ENCODE measurements at regions not wholly inside any gene's neighbourhood (a gene's known extent, or its start where the extent isn't known, plus 50 kb on each side); places are given as distances from the start of the nearest gene placed in this dataset.

DNA sequence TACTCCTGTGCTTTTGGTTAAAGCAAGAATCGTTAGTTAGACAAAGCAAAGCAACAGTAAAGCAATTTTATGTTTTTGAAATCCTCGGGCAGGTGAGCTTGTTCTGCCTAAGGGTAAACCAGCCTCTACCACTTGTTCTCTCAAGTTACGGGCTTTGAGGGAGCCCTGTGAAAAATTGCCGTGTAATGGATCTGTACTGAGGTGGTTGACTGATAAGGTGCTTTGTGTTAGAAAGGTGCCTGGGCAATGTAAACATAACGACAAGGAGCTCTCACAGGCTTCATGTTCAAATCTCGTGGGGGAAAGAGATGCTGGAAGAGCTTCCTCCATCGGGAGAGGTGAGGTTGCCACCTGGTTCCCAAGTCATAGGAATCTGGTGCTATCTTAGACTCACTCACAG is 111.8 kb downstream of the TRAPPC11 start:
- peaks cover 9% of the 10 kb centered on the region for H3K27me3 Mint-ChIP-seq (ENCODE audit: low read depth, unreplicated experiment)
- Histone ChIP-seq H3K9ac (ENCODE audit: low read length) (no peak overlapping the region), H3K4me1 (ENCODE audit: insufficient read depth, low read length) (no peaks in the 10 kb centered on the region), H3K4me2 (ENCODE audit: low read length) (no peak overlapping the region), H3K36me3 (ENCODE audit: insufficient read depth, low read length) (no peaks in the 10 kb centered on the region), H3K79me2 (ENCODE audit: insufficient read depth, low read length) (no peaks in the 10 kb centered on the region), H3K4me3 (ENCODE audit: insufficient read depth, low read depth, low read length) (no peak overlapping the region), H2AFZ (ENCODE audit: low read depth, low read length) (no peak overlapping the region), H3K27me3 (ENCODE audit: insufficient read depth, low read length) (no peaks in the 10 kb centered on the region), H3K9me3 (ENCODE audit: insufficient read depth, low read depth, low read length) (no peaks in the 10 kb centered on the region), H3K27ac (ENCODE audit: low read depth, low read length) (no peak overlapping the region), H4K20me1 (ENCODE audit: insufficient read depth, low read length) (no peaks in the 10 kb centered on the region)
- DNase-seq (ENCODE audit: low read depth) (no peak), FAIRE-seq (no peak)
- peaks cover 3% of the 10 kb centered on the region for H3K36me3 Mint-ChIP-seq (ENCODE audit: low read depth, unreplicated experiment)
- peaks cover 3% of the 10 kb centered on the region for H3K9me3 Mint-ChIP-seq (ENCODE audit: unreplicated experiment)
- H3K27ac Mint-ChIP-seq (ENCODE audit: unreplicated experiment) = no peak overlapping the region
- H3K4me1 Mint-ChIP-seq (ENCODE audit: low read depth, unreplicated experiment) = no peaks in the 10 kb centered on the region
- no peak overlapping the region for H3K4me3 Mint-ChIP-seq (ENCODE audit: unreplicated experiment)
- TF ChIP-seq EZH2 (IDR thresholded peaks at IDR 0.05; ENCODE audit: insufficient read depth, low read length) (no peak), CTCF (IDR thresholded peaks at IDR 0.05; ENCODE audit: insufficient read depth, low read depth, low read length) (no peak)

DNA sequence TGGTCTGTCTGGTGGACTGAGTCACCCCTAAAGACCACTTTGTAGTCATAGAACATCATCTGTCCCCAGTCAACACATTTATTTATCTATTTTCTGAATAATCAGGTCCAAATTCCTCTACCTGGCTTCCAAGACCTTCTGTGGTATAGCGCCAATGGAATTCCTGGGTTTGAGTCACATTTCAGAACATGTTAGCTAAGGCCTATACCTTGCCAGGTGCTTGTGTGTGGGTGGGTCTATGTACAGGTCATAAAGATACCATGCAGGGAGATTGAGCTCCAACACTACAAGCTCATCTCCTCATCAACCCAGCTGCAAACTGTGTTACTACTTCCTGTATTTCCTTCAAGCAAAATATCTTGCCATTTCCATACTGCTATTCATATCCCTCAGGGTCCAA is 113.3 kb downstream of the TRAPPC11 start:
- Histone ChIP-seq H4K20me1 (ENCODE audit: insufficient read depth, low read length) (no peaks in the 10 kb centered on the region), H3K27ac (ENCODE audit: low read depth, low read length) (no peak overlapping the region), H3K4me3 (ENCODE audit: insufficient read depth, low read depth, low read length) (no peak overlapping the region), H3K9ac (ENCODE audit: low read length) (no peak overlapping the region), H3K27me3 (ENCODE audit: insufficient read depth, low read length) (no peaks in the 10 kb centered on the region), H3K9me3 (ENCODE audit: insufficient read depth, low read depth, low read length) (no peaks in the 10 kb centered on the region), H3K79me2 (ENCODE audit: insufficient read depth, low read length) (no peaks in the 10 kb centered on the region), H2AFZ (ENCODE audit: low read depth, low read length) (no peak overlapping the region), H3K4me2 (ENCODE audit: low read length) (no peak overlapping the region), H3K4me1 (ENCODE audit: insufficient read depth, low read length) (no peaks in the 10 kb centered on the region), H3K36me3 (ENCODE audit: insufficient read depth, low read length) (no peaks in the 10 kb centered on the region)
- DNase-seq (ENCODE audit: low read depth) = no peak
- no peaks in the 10 kb centered on the region for H3K4me1 Mint-ChIP-seq (ENCODE audit: low read depth, unreplicated experiment)
- no peak for FAIRE-seq
- peaks cover 3% of the 10 kb centered on the region for H3K9me3 Mint-ChIP-seq (ENCODE audit: unreplicated experiment)
- TF ChIP-seq CTCF (IDR thresholded peaks at IDR 0.05; ENCODE audit: insufficient read depth, low read depth, low read length) = no peak
- TF ChIP-seq EZH2 (IDR thresholded peaks at IDR 0.05; ENCODE audit: insufficient read depth, low read length) = no peak
- H3K27me3 Mint-ChIP-seq (ENCODE audit: low read depth, unreplicated experiment) = peaks cover 10% of the 10 kb centered on the region
- no peak overlapping the region for H3K27ac Mint-ChIP-seq (ENCODE audit: unreplicated experiment)
- peaks cover 3% of the 10 kb centered on the region for H3K36me3 Mint-ChIP-seq (ENCODE audit: low read depth, unreplicated experiment)
- H3K4me3 Mint-ChIP-seq (ENCODE audit: unreplicated experiment) = no peak overlapping the region

DNA sequence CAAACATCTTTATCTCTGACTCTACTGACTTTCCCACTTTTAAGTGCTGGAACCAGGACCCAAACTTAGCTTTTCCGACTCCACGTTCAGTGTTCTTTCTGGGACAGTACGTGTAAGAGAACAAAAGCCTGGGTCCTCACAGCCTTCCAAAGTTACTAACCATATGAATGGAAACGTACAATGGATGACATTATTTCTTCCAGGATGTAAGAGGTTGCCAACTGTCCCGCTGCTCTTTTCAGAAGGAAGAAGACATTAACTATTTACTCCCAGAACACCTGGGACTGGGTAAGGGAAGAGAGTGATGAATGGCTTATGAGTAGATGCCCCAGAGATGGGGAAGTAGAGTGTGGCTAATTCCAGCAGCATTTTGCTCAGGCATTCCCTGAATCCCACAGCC is 114.7 kb downstream of the TRAPPC11 start:
- Histone ChIP-seq H3K9ac (ENCODE audit: low read length) (no peak overlapping the region), H2AFZ (ENCODE audit: low read depth, low read length) (no peak overlapping the region), H3K27me3 (ENCODE audit: insufficient read depth, low read length) (no peaks in the 10 kb centered on the region), H3K36me3 (ENCODE audit: insufficient read depth, low read length) (no peaks in the 10 kb centered on the region), H4K20me1 (ENCODE audit: insufficient read depth, low read length) (no peaks in the 10 kb centered on the region), H3K4me3 (ENCODE audit: insufficient read depth, low read depth, low read length) (no peak overlapping the region), H3K9me3 (ENCODE audit: insufficient read depth, low read depth, low read length) (no peaks in the 10 kb centered on the region), H3K27ac (ENCODE audit: low read depth, low read length) (no peak overlapping the region), H3K4me2 (ENCODE audit: low read length) (no peak overlapping the region), H3K79me2 (ENCODE audit: insufficient read depth, low read length) (no peaks in the 10 kb centered on the region), H3K4me1 (ENCODE audit: insufficient read depth, low read length) (no peaks in the 10 kb centered on the region)
- Mint-ChIP-seq H3K27me3 (ENCODE audit: low read depth, unreplicated experiment) (peaks cover 10% of the 10 kb centered on the region), H3K4me3 (ENCODE audit: unreplicated experiment) (no peak overlapping the region), H3K4me1 (ENCODE audit: low read depth, unreplicated experiment) (no peaks in the 10 kb centered on the region), H3K36me3 (ENCODE audit: low read depth, unreplicated experiment) (no peaks in the 10 kb centered on the region), H3K27ac (ENCODE audit: unreplicated experiment) (no peak overlapping the region), H3K9me3 (ENCODE audit: unreplicated experiment) (peaks cover 3% of the 10 kb centered on the region)
- TF ChIP-seq CTCF (IDR thresholded peaks at IDR 0.05; ENCODE audit: insufficient read depth, low read depth, low read length) (no peak), EZH2 (IDR thresholded peaks at IDR 0.05; ENCODE audit: insufficient read depth, low read length) (no peak)
- FAIRE-seq (no peak), DNase-seq (ENCODE audit: low read depth) (no peak)
